Large intestine (tissue), 3 donors: ENCODE measurements at regions not wholly inside any gene's neighbourhood (a gene's known extent, or its start where the extent isn't known, plus 50 kb on each side); places are given as distances from the start of the nearest gene placed in this dataset.

Source experiments
- DNase-seq, 2 donors: peaks; one replicate each; pipeline versions ENCODE4 v3.0.0 to v3.0.0-alpha.2; 2013
- H3K27ac ChIP-seq: one replicate; pipeline ENCODE4 v1.5.1; 2013; ENCODE audit warnings: low read length
- H3K27me3 ChIP-seq: 2 replicates; pipeline ENCODE4 v1.6.1; 2013; ENCODE audit warnings: low read length; ENCODE audit not compliant: control insufficient read depth, insufficient read depth
- H3K36me3 ChIP-seq: 2 replicates; pipeline ENCODE4 v1.6.1; 2013; ENCODE audit warnings: low read length; ENCODE audit not compliant: control insufficient read depth, insufficient read depth
- H3K4me1 ChIP-seq: one replicate; pipeline ENCODE4 v1.6.1; 2013; ENCODE audit warnings: low read length; ENCODE audit not compliant: control insufficient read depth, insufficient read depth
- H3K4me3 ChIP-seq: one replicate; pipeline ENCODE4 v1.5.1; 2013; ENCODE audit warnings: low read length
- H3K9me3 ChIP-seq: one replicate; pipeline ENCODE4 v1.6.1; 2013; ENCODE audit warnings: mild to moderate bottlenecking, low read depth, low read length, moderate library complexity; ENCODE audit not compliant: control insufficient read depth
- WGBS: methylation state at CpG from one replicate; pipeline ENCODE4 v1.1.5; 2013; ENCODE audit warnings: low lambda C conversion rate; ENCODE audit not compliant: insufficient coverage; 5-methylcytosine and 5-hydroxymethylcytosine counted together

DNA sequence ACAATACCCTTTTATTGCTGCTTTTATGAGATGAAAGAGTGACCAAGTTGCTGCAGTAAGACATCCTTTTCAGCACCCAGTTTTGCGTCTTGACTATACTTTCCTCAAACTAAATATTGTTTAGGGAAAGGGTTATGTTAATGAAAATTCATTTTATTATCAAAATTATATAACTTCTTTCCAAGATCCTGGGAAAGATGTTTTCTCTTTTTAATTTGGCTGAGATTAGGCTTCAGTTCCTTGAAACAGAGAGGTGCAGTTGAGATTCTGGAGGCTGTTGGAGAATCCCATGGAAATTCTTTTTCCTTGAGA is 91.6 kb upstream of the KCNA3 start:
- Histone ChIP-seq H3K4me3 (no peak overlapping the region), H3K4me1 (no peaks in the 10 kb centered on the region)
- no CpG with 5 or more reads among the region's 1 CpG for WGBS

DNA sequence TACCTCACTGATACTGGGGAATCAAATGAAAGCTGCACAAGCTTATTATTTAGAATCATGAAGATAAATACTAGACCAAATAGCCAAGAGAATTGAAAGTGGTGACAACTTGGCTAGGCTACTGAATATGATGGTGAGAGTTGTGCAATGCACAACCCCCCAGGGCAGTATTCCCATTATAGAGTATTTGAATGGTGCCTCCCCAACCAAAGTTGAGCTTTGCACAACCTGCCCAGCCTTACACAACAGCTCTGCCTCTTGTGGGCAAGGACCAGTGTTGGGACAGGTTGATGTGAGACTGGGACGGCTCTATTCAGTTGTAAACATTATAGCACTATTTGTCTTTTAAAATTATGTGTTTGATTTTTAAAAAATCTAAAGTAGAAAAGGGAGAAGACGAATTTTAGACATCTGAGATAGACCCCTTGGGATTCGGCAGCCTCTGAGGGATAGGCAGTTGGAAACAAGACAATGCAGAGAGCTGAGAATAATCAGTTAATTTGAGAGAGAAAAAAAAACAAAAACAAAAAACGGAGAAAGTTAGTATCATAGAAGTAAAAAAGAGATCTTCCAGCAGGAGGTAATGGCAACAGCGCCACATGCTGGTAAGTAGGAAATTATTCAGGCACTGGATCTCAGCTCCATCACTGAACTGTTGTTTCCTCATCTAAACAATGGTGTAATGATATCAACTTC is 91.0 kb upstream of the KCNA3 start:
- H3K9me3 ChIP-seq, result no peaks in the 10 kb centered on the region
- H3K36me3 ChIP-seq, result no peaks in the 10 kb centered on the region
- H3K27me3 ChIP-seq, result no peaks in the 10 kb centered on the region
- WGBS, result 21% methylated on average over 5 of the region's 5 CpGs
- H3K4me1 ChIP-seq, result no peaks in the 10 kb centered on the region
- no peak for DNase-seq
- H3K27ac ChIP-seq, result no peak overlapping the region
- H3K4me3 ChIP-seq, result no peak overlapping the region

More for the DNA sequence above, 91.6 kb upstream of the KCNA3 start:
- H3K9me3 ChIP-seq, result no peaks in the 10 kb centered on the region
- no peak for DNase-seq
- no peaks in the 10 kb centered on the region for H3K27me3 ChIP-seq
- H3K36me3 ChIP-seq, result no peaks in the 10 kb centered on the region
- H3K27ac ChIP-seq, result no peak overlapping the region

DNA sequence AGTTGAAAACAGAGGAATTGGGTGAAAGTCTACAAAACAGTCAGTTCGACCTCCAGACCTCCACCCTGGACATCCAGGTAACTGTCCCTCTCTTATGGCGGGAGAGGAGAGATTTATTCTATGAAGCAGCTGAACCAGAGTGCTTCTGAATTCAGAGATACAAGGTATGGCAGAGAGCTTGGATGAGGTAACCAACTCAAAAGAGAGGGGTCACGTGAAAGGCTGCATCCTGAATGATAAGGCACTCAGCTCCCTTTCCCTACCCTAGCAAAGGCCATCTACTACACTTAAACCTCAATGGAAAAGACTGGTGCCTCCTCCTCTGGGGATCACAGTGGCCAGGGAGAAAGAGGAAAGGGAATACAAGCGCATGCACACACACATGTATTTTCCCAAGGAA is 88.4 kb upstream of the KCNA3 start:
- Histone ChIP-seq H3K27ac (no peak overlapping the region), H3K36me3 (no peaks in the 10 kb centered on the region), H3K4me1 (no peaks in the 10 kb centered on the region), H3K4me3 (no peak overlapping the region), H3K27me3 (no peaks in the 10 kb centered on the region), H3K9me3 (no peaks in the 10 kb centered on the region)
- DNase-seq, result no peak
- WGBS, result no CpG with 5 or more reads among the region's 4 CpGs

DNA sequence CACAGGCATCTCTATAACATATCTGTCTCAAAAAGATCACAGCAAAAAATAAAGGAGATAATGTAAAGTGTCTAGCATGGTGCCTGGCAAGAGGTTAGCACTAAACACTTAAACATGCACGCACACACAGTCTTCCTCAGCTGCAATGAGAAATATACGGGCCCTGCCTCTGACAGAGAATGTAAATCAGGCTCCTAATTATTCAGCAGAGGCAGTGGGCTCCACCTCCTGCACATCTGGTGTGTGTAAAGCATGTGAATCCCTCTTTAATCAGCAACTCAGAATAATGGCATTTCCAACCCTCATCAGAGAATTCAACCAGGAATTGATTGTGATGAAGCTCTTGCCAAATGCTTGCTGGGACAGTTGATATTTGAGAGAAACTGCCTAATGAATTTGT is 85.6 kb upstream of the KCNA3 start:
- Histone ChIP-seq H3K4me3 (no peak overlapping the region), H3K27ac (no peak overlapping the region), H3K4me1 (no peaks in the 10 kb centered on the region), H3K36me3 (no peaks in the 10 kb centered on the region), H3K27me3 (no peaks in the 10 kb centered on the region), H3K9me3 (no peaks in the 10 kb centered on the region)
- no CpG with 5 or more reads among the region's 2 CpGs for WGBS
- no peak for DNase-seq

DNA sequence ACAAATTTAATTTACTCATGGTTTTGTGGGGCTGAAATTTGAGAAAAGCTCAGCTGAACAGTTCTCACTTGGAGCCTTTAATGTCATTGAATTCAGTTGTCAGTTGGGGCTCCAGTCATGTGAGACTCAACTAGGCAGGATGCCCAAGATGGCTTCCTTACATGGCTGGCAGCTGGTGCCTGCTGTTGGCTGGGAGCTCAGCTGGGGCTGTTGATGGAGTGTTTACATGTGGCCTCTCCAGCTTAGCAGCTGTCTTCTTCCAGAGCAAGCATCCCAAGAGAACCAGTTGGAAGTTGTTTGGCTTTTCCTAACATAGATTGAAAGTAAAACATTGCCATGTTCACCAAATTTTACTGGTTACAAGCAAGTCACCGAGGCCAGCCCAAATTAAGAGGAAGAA is 81.8 kb upstream of the KCNA3 start:
- no peak for DNase-seq
- Histone ChIP-seq H3K4me3 (no peak overlapping the region), H3K27ac (no peak overlapping the region), H3K4me1 (no peaks in the 10 kb centered on the region), H3K36me3 (no peaks in the 10 kb centered on the region), H3K27me3 (no peaks in the 10 kb centered on the region), H3K9me3 (no peaks in the 10 kb centered on the region)
- 83% methylated on average over 1 of the region's 1 CpG for WGBS

DNA sequence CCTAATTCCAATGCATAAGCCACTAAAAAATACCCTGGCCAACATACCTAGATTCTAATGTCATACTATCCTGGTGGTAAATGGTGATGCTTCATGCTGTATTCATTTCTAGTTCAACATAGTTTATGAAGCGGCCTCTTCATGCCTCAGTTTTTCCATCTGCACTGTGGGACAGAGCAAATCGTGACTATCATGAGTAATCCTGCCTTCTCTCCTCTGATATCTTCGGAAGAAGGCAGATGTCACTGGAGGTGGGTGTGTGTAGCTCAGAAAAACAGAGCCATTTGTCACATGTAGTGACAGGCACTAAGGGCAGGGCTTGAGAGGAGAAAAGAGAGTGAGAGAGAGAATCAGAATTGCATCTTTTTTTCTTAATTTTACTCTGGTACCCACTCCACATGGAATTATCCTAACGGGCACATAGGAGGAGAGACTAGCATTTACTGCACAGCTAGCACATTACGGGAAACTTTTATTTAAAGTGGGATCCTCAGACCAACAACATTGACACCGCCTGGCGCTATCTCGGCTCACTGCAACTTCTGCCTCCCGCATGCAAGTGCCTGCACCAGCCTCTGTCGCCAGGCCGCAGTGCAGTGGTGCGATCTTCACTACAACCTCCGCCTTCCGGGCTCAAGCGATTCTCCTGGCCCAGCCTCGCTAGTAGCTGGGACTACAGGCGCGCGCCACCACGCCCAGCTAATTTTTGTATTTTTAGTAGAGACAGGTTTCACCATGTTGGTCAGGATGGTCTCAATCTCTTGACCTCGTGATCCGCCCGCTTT is 78.4 kb upstream of the KCNA3 start:
- WGBS, result 40% methylated on average over 1 of the region's 23 CpGs
- Histone ChIP-seq H3K27me3 (no peaks in the 10 kb centered on the region), H3K4me1 (no peaks in the 10 kb centered on the region)

DNA sequence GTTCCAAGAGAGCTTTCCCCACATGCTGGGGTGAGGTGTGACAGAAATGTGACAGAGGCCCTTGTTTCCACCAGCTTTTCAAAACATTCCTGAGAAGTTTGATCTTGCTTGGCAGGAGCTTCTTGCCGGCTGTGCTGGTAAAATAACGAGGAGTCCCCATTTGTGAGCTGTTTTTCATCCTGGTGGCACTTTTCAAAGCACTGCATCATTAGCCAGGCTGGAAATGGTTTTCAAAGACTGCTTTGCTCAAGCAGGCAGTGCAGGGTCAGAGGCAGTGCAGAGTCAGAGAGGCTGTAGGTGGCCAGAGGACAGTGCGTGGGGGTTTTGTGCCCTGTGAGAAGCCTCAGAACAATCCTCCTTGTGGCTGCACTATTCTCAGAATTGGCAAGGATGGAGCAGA is 75.8 kb upstream of the KCNA3 start:
- no CpG with 5 or more reads among the region's 3 CpGs for WGBS
- H3K27me3 ChIP-seq, result peaks cover 3% of the 10 kb centered on the region
- no peak overlapping the region for H3K27ac ChIP-seq
- H3K36me3 ChIP-seq, result no peaks in the 10 kb centered on the region
- DNase-seq, result no peak
- no peak overlapping the region for H3K4me3 ChIP-seq
- no peaks in the 10 kb centered on the region for H3K9me3 ChIP-seq
- H3K4me1 ChIP-seq, result no peaks in the 10 kb centered on the region

More for the DNA sequence above, 78.4 kb upstream of the KCNA3 start:
- Histone ChIP-seq H3K9me3 (no peaks in the 10 kb centered on the region), H3K36me3 (no peaks in the 10 kb centered on the region), H3K4me3 (no peak overlapping the region), H3K27ac (no peak overlapping the region)
- no peak for DNase-seq

DNA sequence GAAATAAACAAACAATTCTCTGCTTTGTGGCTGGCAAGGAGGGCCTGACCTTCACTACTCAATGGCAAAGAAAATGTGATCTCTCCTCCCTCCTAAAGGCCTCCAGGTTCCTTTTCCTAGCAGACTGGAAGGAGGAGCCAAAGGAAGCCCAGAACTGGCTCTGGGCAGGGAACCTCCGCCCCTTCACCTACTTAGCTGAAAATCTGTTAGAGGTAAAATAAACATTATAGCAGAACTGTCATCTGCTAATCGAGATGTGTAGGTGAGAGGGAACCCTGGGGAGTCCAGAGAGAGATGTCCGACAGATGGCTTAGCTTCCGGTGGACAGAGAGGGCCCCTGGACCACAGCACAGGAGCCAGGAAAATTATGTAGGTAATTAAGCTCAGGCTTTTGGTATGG is 75.2 kb upstream of the KCNA3 start:
- no peak for DNase-seq

DNA sequence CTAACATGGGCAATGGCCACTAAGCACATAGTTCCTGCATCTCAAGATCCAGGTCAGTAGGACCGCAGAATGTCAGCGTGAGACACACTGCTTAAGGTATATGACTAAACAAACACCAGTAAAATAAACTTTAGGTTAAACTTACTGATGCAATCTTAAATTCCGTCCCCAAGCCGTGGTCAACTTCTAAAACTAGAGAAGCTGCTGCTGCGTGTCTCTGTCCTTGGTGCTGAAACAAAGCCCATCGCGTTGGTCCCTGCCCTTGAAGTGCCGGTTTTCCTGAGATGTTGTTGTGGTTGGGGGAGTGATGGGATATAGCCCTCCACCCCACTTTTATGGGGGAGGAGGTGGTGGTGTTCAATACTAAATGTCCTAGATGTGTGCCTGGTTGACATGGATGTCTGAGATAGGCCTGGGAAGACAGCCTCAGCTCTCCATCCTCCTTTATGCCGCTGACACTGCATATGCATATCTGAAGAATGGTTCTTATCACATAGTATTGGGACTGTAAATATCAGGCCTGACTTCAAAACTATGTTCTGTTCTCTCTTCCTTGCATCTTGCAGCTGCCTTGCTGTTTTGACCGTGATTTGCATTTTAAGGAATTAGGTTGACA is 72.0 kb upstream of the KCNA3 start:
- Histone ChIP-seq H3K27me3 (peaks cover 3% of the 10 kb centered on the region), H3K4me3 (no peak overlapping the region), H3K27ac (no peak overlapping the region), H3K4me1 (no peaks in the 10 kb centered on the region), H3K36me3 (no peaks in the 10 kb centered on the region), H3K9me3 (no peaks in the 10 kb centered on the region)
- WGBS, result 40% methylated on average over 1 of the region's 10 CpGs
- peak; percentile 24 to 34 for DNase-seq

More for the DNA sequence above, 75.2 kb upstream of the KCNA3 start:
- no peaks in the 10 kb centered on the region for H3K9me3 ChIP-seq
- no peak overlapping the region for H3K4me3 ChIP-seq
- WGBS, result no CpG with 5 or more reads among the region's 4 CpGs
- H3K36me3 ChIP-seq, result no peaks in the 10 kb centered on the region
- peaks cover 3% of the 10 kb centered on the region for H3K27me3 ChIP-seq
- H3K4me1 ChIP-seq, result no peaks in the 10 kb centered on the region
- H3K27ac ChIP-seq, result no peak overlapping the region

DNA sequence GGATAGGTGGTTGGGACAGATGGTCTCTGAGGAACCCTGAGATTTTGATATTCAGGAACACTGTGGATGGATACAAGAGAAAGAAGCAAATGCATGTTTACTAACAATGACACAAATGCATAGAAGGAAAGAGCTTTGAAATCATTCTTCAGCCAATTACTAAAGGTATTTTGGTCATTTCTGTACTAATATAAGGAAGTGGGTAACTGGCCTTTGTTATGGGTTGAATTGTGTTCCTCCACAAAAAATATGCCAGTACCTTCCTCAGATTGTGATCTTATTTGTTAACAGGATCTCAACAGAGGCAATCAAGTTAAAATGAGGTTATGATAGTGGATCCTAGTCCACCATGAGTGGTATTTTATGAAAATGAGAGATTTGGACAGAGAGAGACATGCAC is 68.7 kb upstream of the KCNA3 start:
- Histone ChIP-seq H3K27me3 (peaks cover 3% of the 10 kb centered on the region), H3K9me3 (no peaks in the 10 kb centered on the region), H3K4me1 (no peaks in the 10 kb centered on the region), H3K36me3 (no peaks in the 10 kb centered on the region), H3K27ac (no peak overlapping the region), H3K4me3 (no peak overlapping the region)
- DNase-seq, result no peak
